HG03159 (cell line): ENCODE measurements at regions not wholly inside any gene's neighbourhood (a gene's known extent, or its start where the extent isn't known, plus 50 kb on each side); places are given as distances from the start of the nearest gene placed in this dataset.
"Not testable (repeated sequence)": the region's sequence is repeated elsewhere in the genome, so short reads cannot be mapped to it uniquely, and the experiment has no call there.

ENCODE experiments used
- ATAC-seq: cut with Tn5 transposase; IDR thresholded peaks from one replicate; pipeline ENCODE4 v1.9.1; 2021; ENCODE audit warnings: mild to moderate bottlenecking, moderate library complexity; ENCODE audit not compliant: unreplicated experiment

DNA sequence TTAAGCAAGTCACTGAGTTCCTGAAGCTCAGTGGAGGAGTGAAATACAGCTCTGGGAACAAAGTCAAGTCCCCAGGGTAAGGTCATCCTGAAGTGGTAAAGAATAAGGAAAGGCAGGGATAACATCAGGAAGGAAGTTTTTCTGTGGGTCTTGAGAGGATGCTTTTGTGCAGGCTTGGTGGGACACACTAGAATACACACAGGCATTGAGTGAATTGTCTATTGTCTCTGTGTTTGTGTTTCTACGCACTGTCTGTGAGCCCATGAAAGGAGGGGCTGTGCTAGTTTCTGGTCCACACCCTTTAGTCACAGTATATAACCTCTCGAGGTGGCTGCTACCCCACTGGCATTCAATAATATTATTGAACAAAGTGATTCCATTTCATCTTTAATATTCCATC lies 95.8 kb upstream of the ABCB5 start:
- no peak for ATAC-seq

DNA sequence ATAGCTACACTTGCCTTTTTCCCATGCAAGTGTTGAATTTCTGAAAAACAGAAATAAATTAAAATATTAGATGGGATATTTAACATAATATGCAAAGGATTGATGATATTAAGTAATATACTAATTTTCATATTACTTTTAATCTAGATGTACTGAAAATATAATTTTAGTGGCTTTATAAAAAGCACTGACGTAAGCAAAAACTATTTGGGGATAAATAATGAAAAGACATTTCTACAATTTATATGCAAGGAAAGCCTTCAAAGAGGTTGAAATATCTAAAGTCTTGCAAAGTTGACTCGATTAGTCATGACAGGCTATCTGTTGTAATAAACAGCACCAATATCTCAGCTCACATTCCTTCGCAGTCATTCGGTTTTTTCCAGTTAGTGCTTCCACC lies 94.9 kb upstream of the ABCB5 start:
- ATAC-seq = no peak

DNA sequence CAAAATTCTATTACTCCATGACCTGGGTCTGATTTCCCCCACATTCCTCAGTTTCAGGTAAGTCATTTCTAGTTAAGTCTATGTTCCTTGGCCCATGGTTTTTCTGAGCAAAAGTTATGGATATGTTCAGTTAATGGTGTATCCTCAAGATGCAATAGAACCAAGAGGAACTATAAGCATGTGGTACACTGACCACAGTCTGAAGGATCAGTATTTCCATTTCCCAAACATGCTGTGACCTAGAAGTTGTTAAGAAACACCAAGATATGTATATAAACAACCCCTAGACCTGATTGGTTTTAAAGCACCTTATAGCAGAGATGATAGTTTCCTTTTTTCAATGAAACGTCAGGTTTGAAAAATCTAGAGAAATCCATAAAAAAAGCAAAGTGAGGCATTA lies 94.2 kb upstream of the ABCB5 start:
- no peak for ATAC-seq

GRCh38 chr7:20529260-20529659 lies 86.2 kb upstream of the ABCB5 start:
- no peak for ATAC-seq

DNA sequence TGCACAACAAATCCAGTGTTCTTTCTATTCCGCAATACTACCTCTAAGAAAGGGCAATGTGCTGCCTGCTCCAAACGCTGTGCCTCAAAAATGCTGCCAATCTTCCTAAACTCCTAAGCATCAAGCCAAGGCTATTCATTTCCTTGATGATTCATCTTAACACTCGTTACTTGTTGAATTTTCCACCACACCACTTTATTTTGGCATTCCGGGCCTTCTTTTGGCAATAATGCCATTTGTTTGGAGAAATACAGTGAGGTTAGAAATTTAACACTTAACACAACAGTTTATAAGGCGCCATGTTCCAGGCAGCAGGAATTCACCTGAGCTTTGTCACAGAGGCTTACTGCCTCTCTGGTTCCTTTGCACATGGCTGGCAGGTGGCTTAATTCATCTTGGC lies 82.6 kb upstream of the ABCB5 start:
- no peak for ATAC-seq

GRCh38 chr7:20534543-20534942 lies 80.9 kb upstream of the ABCB5 start:
- ATAC-seq = no peak

- ATAC-seq = no peak
Observed at GRCh38 chr7:20535541-20535940, 79.9 kb upstream of the ABCB5 start.

- no peak for ATAC-seq
Observed at GRCh38 chr7:20539201-20539600, 76.3 kb upstream of the ABCB5 start.

GRCh38 chr7:20541608-20542349 lies 73.7 kb upstream of the ABCB5 start:
- ATAC-seq = peak; percentile 50

- ATAC-seq = no peak
Observed at GRCh38 chr7:20542594-20542993, 72.9 kb upstream of the ABCB5 start.

DNA sequence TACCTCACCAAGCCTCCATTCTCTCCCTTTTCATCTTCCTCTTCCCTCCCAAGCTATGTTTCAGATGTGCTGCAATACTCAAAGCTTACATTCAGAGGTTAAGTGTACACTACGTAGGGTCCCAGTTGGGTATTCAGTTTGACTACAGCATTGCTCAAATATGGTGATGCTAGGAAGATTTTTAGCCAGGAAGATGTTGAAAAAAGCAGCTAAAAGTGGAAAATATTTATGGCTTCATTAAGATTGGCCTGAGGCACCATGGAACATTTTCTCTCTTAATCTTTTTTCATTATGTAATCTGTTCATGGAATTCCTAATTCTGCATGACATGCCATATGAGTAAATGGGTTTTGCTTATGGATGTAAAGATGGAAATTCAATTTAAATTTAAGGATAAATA lies 72.0 kb upstream of the ABCB5 start:
- ATAC-seq = no peak

- ATAC-seq = no peak
Observed at GRCh38 chr7:20545016-20545415, 70.5 kb upstream of the ABCB5 start.

DNA sequence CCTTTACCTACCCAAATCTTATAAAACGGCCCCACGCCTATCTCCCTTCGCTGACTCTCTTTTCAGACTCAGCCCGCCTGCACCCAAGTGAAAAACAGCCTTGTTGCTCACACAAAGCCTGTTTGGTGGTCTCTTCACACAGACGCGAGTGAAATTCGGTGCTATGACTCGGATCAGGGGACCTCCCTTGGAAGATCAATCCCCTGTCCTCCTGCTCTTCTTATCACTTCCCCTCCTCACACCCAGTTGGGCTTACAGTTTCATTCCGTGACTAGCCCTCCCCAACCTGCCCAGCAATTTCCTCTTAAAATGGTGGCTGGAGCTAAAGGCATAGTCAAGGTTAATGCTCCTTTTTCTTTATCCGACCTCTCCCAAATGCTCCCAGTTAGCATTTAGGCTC lies 68.5 kb upstream of the ABCB5 start:
- ATAC-seq = not testable (repeated sequence)

DNA sequence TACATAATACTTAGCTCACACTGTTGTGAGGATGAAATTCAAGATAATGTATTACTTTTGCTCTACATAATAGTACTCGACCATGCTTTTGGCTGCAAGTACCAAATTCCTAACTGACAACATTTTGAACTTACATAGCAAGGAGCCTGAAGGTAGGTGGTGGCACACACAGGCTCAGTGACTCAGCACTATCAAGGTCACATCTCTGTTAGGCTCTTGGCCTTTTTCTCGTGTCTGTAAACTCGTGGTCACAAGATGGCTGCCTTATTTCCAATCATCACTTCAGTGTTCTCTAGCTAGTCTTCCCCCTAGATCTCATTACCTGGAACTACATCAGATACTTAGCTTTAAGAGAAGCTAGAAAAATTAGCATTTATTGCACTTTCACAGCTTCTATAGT lies 61.4 kb upstream of the ABCB5 start:
- ATAC-seq = no peak

- no peak for ATAC-seq
Observed at GRCh38 chr7:20556091-20556490, 59.4 kb upstream of the ABCB5 start.

- no peak for ATAC-seq
Observed at GRCh38 chr7:20557116-20557515, 58.4 kb upstream of the ABCB5 start.

DNA sequence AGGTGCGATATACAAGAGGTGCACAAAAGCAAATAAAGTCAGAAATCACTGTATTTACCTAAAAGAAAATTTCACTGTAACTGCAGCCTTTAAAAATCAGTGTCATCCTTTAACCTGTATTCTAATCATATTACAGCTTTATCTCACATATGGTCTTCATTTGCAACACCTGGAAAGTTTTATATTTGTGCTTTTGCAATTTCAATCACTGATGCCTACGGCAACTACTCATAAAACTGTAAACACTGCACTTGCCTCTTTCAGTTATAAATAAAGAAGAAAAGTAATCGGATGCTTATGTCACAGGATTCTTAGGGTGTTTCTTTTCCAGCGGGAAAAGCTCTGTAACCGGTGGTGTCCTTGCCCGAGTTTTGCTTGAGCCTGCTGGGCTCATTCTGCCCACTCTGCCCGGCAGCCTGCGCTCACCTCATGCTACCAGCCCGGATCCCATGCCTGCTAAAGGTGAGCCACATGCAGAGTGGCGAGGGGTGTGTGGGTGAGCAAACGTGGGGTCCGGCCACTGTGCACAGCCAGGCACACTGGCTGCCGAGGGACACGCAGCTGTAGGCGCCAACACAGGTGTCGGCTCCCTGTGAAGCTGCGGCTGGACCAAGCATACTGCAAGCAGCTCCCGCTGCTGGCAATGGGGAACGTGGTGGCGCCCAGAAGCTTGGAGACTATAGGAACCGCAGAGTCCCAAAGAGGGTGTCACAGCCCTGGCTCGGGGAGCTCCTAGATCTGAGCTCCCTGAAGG lies 56.3 kb upstream of the ABCB5 start:
- ATAC-seq = no peak

DNA sequence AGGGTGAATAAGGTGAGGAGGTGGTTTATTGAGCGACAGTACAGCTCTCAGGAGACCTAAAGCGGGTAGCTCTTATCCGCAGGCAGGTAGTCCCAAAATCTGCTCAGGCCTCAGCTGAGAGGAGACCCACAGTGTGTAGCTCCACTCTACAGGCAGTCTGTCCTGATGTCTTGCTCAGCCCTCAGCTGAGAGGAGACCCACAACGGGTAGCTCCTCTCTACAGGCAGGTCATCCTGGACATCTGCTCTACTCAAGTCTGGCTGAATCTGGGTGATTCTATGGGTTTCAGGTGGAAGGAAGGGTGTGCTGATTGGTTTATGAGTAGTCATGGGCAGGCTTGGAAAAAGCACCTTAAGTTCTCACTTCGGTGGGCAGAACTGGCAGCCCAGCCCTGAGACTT lies 55.6 kb upstream of the ABCB5 start:
- no peak for ATAC-seq

GRCh38 chr7:20560325-20561180 lies 54.9 kb upstream of the ABCB5 start:
- ATAC-seq = no peak

DNA sequence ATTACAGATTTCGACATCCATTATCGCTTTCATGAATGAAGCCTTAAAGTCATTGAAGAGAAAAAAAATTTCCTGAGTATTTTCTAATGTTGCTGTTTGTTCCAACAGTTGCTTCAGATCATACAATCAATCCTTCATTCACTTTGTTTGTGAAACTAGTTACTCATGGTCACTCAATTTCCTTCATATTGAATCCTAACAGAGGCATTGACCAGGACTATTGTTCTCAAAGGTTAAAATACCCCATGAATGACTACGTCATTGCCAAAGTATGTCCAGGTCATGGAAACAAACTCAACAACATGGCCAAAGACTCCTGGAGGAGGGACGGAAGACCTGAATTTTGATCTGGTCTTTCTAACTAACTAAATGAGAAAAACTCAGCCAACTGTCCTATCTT lies 54.0 kb upstream of the ABCB5 start:
- ATAC-seq = no peak

- ATAC-seq = no peak
Observed at GRCh38 chr7:20561908-20562307, 53.6 kb upstream of the ABCB5 start.

DNA sequence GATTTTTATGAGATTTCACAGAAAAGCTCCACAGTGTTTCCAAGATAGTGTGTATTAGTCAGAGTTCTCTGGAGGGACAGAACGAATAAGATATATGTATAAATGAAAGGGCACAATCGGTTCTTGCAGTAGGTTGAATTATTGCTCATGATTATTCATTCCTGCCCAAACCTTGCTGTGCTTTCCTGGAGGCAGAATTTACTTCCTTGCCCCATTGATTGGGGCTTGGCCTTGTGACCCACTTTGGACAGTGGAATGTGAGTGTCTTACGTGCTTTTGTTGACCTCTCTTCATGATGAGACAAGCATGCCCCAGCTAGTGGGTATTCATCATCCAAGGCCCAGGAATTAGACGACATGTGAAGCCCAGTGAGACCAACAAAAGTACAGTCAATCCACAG lies 53.0 kb upstream of the ABCB5 start:
- ATAC-seq = no peak
